HL-60 (cell line): ENCODE measurements at regions not wholly inside any gene's neighbourhood (a gene's known extent, or its start where the extent isn't known, plus 50 kb on each side); places are given as distances from the start of the nearest gene placed in this dataset.

ENCODE experiments used
- DNase-seq, 2 experiments: peaks; one replicate each; pipeline ENCODE4 v3.0.0-alpha.2; 2010 to 2020; ENCODE audit warnings: low read depth in 1 of 2, low spot score in 1 of 2
- H3K27ac ChIP-seq: fragments of 250-450 bp; sonication (Bioruptor Pico); replicated peaks from 2 replicates; pipeline ENCODE4 v1.5.1; 2020; ENCODE audit warnings: mild to moderate bottlenecking, moderate library complexity
- H3K27me3 ChIP-seq: fragments of 250-450 bp; sonication (Bioruptor Pico); 2 replicates; pipeline ENCODE4 v1.5.1; 2021; ENCODE audit warnings: mild to moderate bottlenecking, moderate library complexity; ENCODE audit not compliant: insufficient read depth, poor library complexity, severe bottlenecking
- H3K4me3 ChIP-seq: replicated peaks from 2 replicates; pipeline ENCODE4 v1.5.1; 2011; ENCODE audit warnings: mild to moderate bottlenecking, control low read depth, low read length; ENCODE audit not compliant: insufficient read depth
- GABPA ChIP-seq: IDR thresholded peaks from 2 replicates; pipeline ENCODE4 v1.6.1; 2012; ENCODE audit warnings: low read depth
- POLR2AphosphoS5 ChIP-seq: IDR thresholded peaks from 2 replicates; pipeline ENCODE4 v1.6.1; 2012; ENCODE audit warnings: low read depth
- SPI1 ChIP-seq: IDR thresholded peaks from 2 replicates; pipeline ENCODE4 v1.6.1; 2012; ENCODE audit warnings: low read depth, mild to moderate bottlenecking, borderline replicate concordance
- TF ChIP-seq, protein P1 (sequence below): IDR thresholded peaks from one replicate; pipeline ENCODE4 v1.5.1; 2011; ENCODE audit warnings: low read length, control low read depth, inconsistent platforms; ENCODE audit not compliant: insufficient read depth
- TF ChIP-seq, protein P2 (sequence below): IDR thresholded peaks from 2 replicates; pipeline ENCODE4 v1.6.1; 2012; ENCODE audit warnings: low read depth; ENCODE audit not compliant: insufficient replicate concordance

DNA sequence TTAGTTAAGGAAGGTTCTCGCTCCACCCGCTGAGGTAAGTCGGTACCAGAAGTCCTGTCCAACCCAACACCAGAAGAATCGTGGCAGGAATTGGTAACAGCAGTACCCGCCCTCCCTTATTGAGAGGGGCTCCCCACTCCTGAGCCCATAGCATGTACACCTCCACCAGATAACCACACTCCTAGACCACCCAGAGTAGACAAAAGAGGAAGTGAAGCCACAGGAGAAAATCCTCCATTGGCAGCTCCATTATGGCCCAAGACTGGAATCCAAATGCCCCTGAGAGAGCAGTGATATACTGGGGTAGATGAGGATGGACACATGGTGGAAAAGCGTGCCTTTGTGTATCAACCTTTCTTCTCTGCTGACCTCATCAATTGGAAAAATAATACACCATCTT lies 106.1 kb upstream of the EPB41L4A start:
- no peak for TF ChIP-seq SPI1
- TF ChIP-seq, protein P1, sequence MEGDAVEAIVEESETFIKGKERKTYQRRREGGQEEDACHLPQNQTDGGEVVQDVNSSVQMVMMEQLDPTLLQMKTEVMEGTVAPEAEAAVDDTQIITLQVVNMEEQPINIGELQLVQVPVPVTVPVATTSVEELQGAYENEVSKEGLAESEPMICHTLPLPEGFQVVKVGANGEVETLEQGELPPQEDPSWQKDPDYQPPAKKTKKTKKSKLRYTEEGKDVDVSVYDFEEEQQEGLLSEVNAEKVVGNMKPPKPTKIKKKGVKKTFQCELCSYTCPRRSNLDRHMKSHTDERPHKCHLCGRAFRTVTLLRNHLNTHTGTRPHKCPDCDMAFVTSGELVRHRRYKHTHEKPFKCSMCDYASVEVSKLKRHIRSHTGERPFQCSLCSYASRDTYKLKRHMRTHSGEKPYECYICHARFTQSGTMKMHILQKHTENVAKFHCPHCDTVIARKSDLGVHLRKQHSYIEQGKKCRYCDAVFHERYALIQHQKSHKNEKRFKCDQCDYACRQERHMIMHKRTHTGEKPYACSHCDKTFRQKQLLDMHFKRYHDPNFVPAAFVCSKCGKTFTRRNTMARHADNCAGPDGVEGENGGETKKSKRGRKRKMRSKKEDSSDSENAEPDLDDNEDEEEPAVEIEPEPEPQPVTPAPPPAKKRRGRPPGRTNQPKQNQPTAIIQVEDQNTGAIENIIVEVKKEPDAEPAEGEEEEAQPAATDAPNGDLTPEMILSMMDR, result no peak
- no peak overlapping the region for H3K27ac ChIP-seq
- no peak for DNase-seq
- no peaks in the 10 kb centered on the region for H3K27me3 ChIP-seq
- no peak overlapping the region for H3K4me3 ChIP-seq

DNA sequence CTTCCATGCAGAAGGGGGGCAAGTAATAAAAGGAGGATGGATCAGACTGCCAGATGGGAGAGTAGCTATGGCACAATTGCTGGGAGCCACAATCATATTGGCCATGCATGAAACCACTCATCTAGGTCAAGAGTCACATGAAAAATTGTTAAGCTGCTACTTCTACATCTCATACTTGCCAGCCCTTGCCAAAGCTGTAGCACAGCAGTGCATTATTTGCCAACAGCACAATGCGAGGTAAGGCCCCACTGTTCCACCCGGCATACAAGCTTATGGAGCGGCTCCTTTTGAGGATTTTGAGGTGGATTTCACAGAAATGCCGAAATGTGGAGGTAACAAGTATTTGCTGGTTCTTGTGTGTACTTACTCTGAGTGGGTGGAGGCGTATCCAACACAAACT lies 109.9 kb upstream of the EPB41L4A start:
- DNase-seq, result no peak
- H3K4me3 ChIP-seq, result no peak overlapping the region
- TF ChIP-seq, protein P2, sequence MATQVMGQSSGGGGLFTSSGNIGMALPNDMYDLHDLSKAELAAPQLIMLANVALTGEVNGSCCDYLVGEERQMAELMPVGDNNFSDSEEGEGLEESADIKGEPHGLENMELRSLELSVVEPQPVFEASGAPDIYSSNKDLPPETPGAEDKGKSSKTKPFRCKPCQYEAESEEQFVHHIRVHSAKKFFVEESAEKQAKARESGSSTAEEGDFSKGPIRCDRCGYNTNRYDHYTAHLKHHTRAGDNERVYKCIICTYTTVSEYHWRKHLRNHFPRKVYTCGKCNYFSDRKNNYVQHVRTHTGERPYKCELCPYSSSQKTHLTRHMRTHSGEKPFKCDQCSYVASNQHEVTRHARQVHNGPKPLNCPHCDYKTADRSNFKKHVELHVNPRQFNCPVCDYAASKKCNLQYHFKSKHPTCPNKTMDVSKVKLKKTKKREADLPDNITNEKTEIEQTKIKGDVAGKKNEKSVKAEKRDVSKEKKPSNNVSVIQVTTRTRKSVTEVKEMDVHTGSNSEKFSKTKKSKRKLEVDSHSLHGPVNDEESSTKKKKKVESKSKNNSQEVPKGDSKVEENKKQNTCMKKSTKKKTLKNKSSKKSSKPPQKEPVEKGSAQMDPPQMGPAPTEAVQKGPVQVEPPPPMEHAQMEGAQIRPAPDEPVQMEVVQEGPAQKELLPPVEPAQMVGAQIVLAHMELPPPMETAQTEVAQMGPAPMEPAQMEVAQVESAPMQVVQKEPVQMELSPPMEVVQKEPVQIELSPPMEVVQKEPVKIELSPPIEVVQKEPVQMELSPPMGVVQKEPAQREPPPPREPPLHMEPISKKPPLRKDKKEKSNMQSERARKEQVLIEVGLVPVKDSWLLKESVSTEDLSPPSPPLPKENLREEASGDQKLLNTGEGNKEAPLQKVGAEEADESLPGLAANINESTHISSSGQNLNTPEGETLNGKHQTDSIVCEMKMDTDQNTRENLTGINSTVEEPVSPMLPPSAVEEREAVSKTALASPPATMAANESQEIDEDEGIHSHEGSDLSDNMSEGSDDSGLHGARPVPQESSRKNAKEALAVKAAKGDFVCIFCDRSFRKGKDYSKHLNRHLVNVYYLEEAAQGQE, result no peak
- TF ChIP-seq, protein P1, result no peak
- TF ChIP-seq SPI1, result no peak
- TF ChIP-seq POLR2AphosphoS5, result no peak
- no peak for TF ChIP-seq GABPA
- H3K27me3 ChIP-seq, result no peaks in the 10 kb centered on the region
- H3K27ac ChIP-seq, result no peak overlapping the region

DNA sequence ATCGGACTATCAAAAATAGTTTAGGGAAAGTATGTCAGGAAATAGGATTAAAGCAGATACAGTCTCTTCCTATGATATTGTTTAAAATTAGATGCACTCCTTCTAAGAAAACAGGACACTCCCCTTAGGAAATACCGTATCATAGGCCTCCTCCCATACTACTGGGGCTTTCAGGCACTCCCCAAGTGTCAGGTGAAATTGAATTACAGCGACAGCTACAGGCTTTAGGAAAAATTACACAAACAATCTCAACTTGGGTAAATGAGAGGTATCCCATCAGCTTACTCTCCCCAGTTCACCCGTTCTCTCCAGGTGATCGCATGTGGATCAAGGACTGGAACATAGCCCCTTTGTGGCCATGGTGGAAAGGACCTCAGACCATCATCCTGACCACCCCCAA lies 110.4 kb upstream of the EPB41L4A start:
- TF ChIP-seq, protein P1, result no peak
- TF ChIP-seq GABPA (no peak), POLR2AphosphoS5 (no peak), SPI1 (no peak)
- TF ChIP-seq, protein P2, result no peak
- Histone ChIP-seq H3K4me3 (no peak overlapping the region), H3K27me3 (no peaks in the 10 kb centered on the region), H3K27ac (no peak overlapping the region)
- DNase-seq, result no peak

DNA sequence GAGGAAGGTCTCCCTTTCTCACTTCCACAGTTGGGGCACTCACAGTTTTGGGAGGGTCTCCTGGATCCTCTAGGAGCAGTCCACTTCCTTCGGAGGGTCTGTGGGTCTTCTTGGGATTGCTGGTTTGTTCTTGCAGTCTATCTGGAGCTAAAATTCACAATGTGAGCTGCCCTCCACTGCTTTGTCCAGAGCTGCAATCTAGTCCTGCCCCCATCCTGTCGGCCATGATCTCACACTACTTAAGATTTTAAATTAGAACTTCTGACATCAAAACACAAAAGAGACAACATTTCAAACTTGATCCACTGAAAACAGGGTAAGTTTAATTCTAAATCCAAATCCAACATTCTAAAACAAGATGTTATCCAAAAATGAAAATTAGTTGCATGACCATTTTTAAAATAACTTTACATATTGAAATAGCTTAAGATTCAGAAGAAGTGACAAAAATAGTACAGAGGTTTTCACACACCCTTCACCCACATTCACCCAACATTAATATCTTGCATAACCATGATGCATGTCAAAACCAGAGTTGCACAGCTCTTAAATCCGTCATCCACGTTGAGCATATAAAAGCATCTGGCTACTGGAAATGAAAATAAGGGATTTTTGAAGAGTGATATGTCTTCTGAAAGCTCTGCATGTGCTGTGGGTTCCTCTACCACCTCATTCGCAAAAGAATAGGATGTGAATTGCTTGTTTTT lies 113.7 kb upstream of the EPB41L4A start:
- Histone ChIP-seq H3K4me3 (no peak overlapping the region), H3K27me3 (no peaks in the 10 kb centered on the region), H3K27ac (no peak overlapping the region)
- no peak for DNase-seq
- no peak for TF ChIP-seq GABPA
- TF ChIP-seq POLR2AphosphoS5, result no peak
- TF ChIP-seq SPI1, result no peak
- TF ChIP-seq, protein P2, result no peak
- TF ChIP-seq, protein P1, result no peak
